GM12874 (cell line): ENCODE measurements at regions not wholly inside any gene's neighbourhood (a gene's known extent, or its start where the extent isn't known, plus 50 kb on each side); places are given as distances from the start of the nearest gene placed in this dataset.

Source experiments
- TF ChIP-seq, protein P1 (sequence below): IDR thresholded peaks from 2 replicates; pipeline ENCODE4 v1.5.1; 2011; ENCODE audit warnings: low read depth, mild to moderate bottlenecking, control low read depth, low read length, moderate library complexity; ENCODE audit not compliant: insufficient read depth

DNA sequence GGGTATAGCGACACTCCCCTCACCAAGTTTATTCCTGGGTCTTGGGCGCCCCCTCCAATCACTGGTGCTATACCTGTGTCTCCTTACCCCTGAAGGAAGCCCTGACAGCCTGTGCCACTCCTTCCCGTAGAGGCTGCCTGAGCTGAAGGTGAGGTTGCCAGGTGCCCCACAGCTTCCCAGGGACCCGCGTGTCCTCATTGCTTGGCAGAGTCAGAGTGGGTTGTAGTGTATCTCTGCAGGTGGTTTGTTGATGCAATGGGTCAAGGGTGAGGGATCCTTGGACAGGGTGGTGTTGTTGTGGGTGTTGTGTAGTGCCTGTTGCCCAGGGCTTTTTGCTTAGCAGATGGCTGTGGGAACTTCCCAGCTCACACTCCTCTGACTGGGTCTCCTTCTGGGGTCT is 438.7 kb upstream of the FSIP2 start:
- TF ChIP-seq, protein P1, sequence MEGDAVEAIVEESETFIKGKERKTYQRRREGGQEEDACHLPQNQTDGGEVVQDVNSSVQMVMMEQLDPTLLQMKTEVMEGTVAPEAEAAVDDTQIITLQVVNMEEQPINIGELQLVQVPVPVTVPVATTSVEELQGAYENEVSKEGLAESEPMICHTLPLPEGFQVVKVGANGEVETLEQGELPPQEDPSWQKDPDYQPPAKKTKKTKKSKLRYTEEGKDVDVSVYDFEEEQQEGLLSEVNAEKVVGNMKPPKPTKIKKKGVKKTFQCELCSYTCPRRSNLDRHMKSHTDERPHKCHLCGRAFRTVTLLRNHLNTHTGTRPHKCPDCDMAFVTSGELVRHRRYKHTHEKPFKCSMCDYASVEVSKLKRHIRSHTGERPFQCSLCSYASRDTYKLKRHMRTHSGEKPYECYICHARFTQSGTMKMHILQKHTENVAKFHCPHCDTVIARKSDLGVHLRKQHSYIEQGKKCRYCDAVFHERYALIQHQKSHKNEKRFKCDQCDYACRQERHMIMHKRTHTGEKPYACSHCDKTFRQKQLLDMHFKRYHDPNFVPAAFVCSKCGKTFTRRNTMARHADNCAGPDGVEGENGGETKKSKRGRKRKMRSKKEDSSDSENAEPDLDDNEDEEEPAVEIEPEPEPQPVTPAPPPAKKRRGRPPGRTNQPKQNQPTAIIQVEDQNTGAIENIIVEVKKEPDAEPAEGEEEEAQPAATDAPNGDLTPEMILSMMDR, result no peak

DNA sequence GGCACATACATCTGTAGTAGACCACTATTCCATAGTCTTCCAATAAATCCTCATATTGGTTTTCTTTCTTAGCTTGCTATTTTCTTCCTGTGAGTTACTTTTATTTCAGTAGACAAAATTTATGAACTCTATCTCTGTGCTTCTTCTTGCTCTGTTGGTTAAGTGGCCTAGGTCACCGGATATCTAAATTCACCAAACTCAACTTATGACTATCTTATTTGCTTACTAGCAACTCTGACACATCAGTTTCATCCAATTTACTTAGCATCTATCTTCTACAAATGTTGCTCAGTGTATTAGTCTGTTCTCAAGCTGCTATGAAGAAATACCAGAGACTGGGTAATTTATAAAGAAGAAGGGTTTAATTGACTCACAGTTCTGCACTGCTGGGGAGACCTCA is 432.5 kb upstream of the FSIP2 start:
- TF ChIP-seq, protein P1, result no peak

DNA sequence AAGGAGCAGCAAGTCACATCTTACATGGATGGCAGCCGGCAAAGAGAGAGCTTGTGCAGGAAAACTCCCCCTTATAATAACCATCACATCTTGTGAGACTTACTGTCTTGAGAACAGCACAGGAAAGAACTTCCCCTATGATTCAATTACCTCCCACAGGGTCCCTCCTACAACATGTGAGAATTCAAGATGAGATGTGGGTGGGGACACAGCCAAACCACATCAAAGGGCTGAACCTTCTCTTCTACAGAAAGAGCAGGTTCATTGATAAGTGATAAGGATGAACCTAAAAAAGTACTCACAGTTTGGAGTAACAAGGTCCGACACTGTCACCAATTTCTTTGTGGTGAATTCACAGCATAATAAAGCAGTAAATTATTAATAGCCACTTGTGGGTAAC is 422.2 kb upstream of the FSIP2 start:
- TF ChIP-seq, protein P1, result no peak

DNA sequence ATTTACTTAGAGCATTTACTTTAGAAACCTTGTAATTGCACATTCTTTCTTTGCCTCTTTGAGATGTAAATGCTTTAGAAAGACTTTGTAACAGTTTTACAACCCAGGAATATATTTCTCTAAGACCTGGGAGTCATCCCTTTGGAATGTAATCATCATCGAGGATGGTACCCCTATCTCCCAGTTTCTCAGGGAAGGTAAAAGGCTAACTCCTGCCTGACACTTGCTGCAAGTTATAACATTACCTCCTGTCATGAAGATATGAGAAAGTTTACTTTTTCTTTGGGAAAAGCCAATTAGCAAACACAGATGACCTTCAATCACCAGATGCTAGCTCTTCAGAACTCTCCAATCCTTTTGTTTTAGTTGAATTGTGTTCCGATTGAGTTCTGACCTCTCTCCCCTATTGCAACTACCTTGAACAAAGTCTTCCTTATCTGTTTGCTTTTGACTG is 420.3 kb upstream of the FSIP2 start:
- TF ChIP-seq, protein P1, result no peak

DNA sequence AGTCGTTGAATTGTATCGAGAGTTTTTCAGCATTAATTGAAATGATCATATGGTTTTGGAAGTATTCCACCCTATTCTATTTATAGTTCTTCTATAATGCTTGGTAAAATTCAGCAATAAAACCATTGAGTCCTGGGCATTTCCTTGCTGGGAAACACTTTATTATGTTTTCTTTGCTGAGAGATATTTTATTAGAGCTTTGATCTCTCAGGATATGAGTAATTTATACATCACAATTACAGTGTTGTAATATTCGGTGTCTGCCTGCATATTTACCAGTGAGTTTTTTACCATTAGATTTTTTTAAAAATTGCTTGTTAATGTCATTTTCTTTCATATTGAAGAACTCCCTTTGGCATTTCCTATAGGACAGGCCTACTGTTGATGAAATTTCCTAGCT is 402.7 kb upstream of the FSIP2 start:
- TF ChIP-seq, protein P1, result no peak

DNA sequence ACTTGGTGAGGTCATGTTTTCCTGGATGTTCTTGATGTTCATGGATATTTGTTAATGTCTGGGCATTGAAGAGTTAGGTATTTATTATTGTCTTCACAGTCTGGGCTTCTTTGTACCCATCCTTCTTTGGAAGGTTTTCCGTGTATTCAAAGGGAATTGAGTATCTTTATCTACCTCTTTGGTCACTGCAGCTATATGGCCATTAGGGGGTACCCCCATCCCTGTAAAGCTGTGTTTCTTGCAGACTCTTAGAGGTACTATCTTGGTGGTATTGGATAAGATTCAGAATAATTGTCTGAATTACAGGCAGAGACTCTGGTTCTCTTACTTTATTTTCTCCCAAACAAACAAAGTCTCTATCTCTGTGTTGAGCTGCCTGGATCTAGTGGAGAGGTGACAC is 401.6 kb upstream of the FSIP2 start:
- TF ChIP-seq, protein P1, result no peak

DNA sequence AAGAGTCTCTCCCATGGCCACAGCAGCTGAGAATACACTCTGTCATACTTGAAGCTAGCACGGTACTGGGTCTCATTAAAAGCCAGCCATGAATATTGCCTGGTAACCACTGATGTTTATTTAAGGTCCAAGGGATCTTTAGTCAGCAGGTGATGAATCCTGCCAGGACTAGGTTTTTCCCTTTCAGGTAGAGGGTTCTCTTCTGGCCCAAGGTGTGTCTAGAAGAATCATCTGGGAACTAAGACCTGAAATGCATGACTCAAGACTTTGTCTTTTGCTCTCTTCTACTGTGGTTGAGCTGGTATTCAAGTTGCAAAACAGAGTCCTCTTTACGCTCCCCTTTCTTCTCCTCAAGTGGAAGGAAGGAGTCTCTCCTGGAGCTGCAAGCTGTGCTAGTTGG is 400.5 kb upstream of the FSIP2 start:
- TF ChIP-seq, protein P1, result no peak

DNA sequence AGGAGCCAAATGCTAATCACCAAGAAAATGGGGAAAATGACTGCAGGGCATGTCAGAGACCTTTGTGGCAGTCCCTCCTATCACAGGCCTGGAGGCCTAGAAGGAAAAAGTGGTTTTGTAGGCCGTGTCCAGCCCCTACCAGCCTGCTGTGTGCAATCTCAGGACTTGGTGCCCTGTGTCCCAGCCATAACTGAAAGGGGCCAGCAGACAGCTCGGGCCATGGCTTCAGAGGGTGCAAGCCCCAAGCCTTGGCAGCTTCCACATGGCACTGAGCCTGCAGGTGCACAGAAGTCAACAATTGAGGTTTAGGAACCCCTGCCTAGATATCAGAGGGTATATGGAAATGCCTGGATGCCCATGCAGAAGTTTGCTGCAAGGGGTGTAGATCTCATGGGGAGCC is 391.2 kb upstream of the FSIP2 start:
- TF ChIP-seq, protein P1, result no peak
